Endothelial cell of umbilical vein (primary cell): ENCODE measurements at regions not wholly inside any gene's neighbourhood (a gene's known extent, or its start where the extent isn't known, plus 50 kb on each side); places are given as distances from the start of the nearest gene placed in this dataset.

Source experiments
- BruUV-seq: library from RNA; stranded (reverse); fragments of 400-500 nt; replicated peaks from 2 replicates; lab custom pipeline; 2021; lab: Mats Ljungman, UMichigan
- CTCF ChIA-PET: fragments of 300-600, 350-600 bp; sonication (Branson Sonifier 250); formaldehyde crosslinking; loops from one replicate; lab custom pipeline; 2021; ENCODE audit warnings: antibody characterized with exemption, inconsistent platforms; lab: Charles Lee
- POLR2A ChIA-PET: fragments of 300-600, 350-600 bp; sonication (Branson Sonifier 250); formaldehyde crosslinking; loops from one replicate; lab custom pipeline; 2021; ENCODE audit warnings: antibody characterized with exemption, inconsistent platforms; lab: Charles Lee
- DNase-seq: peaks from one replicate; pipeline ENCODE4 v3.0.0-alpha.2; 2011; ENCODE audit warnings: low read depth, low spot score
- FAIRE-seq: peaks from 2 replicates; lab custom pipeline; 2011; peaks lifted over from hg19 to GRCh38; lab: Jason Lieb, UNC
- H2AFZ ChIP-seq: 2 replicates; pipeline ENCODE4 v1.6.0; 2012; ENCODE audit warnings: low read depth, low read length, control low read depth, inconsistent platforms
- H3K27ac ChIP-seq: 2 replicates; pipeline ENCODE4 v1.5.1; 2011; ENCODE audit warnings: low read depth, mild to moderate bottlenecking, control low read depth, low read length, moderate library complexity; ENCODE audit not compliant: insufficient read depth
- H3K27me3 ChIP-seq, 2 experiments: 2 replicates each; pipeline versions ENCODE4 v1.6.0 to v1.6.1; 2011; ENCODE audit warnings: low read length in 2 of 2, mixed read lengths in 1 of 2; ENCODE audit not compliant: control insufficient read depth in 2 of 2, insufficient read depth in 2 of 2
- H3K36me3 ChIP-seq, 2 experiments: 2 replicates in 1 of 2; 3 replicates in 1 of 2; pipeline ENCODE4 v1.5.1; 2011; ENCODE audit warnings: low read length in 2 of 2, mild to moderate bottlenecking in 1 of 2, moderate library complexity in 1 of 2; ENCODE audit not compliant: control insufficient read depth in 2 of 2, insufficient read depth in 2 of 2; ENCODE audit errors: extremely low read depth in 1 of 2
- H3K4me1 ChIP-seq: 3 replicates; pipeline ENCODE4 v1.5.1; 2011; ENCODE audit warnings: mild to moderate bottlenecking, low read length; ENCODE audit not compliant: control insufficient read depth, insufficient read depth; ENCODE audit errors: extremely low read depth
- H3K4me2 ChIP-seq: 2 replicates; pipeline ENCODE4 v1.6.1; 2011; ENCODE audit warnings: low read length, control low read depth, mixed read lengths; ENCODE audit not compliant: insufficient read depth
- H3K4me3 ChIP-seq, 3 experiments: fragments of 200-600 bp in 1 of 3; sonication (generic), shearing (Covaris generic) in 1 of 3; replicated peaks in 1 of 3; 2 replicates each; pipeline ENCODE4 v1.5.1; 2011 to 2016; ENCODE audit warnings: control low read depth in 3 of 3, low read length in 3 of 3, mild to moderate bottlenecking in 2 of 3, inconsistent platforms in 1 of 3, low read depth in 1 of 3, moderate library complexity in 1 of 3; ENCODE audit not compliant: insufficient read depth in 1 of 3
- H3K79me2 ChIP-seq: 2 replicates; pipeline ENCODE4 v1.6.0; 2012; ENCODE audit warnings: low read length, inconsistent platforms; ENCODE audit not compliant: control insufficient read depth, insufficient read depth
- H3K9ac ChIP-seq: replicated peaks from 2 replicates; pipeline ENCODE3; 2011; ENCODE audit warnings: low read length, control low read depth; ENCODE audit not compliant: insufficient read depth; ENCODE audit errors: extremely low read depth
- H3K9me1 ChIP-seq: replicated peaks from 3 replicates; pipeline ENCODE4 v1.6.0; 2011; ENCODE audit warnings: mild to moderate bottlenecking, low read length; ENCODE audit not compliant: control insufficient read depth, insufficient read depth; ENCODE audit errors: extremely low read depth
- H3K9me3 ChIP-seq: replicated peaks from 2 replicates; pipeline ENCODE4 v1.5.1; 2012; ENCODE audit warnings: low read length, inconsistent platforms; ENCODE audit not compliant: control insufficient read depth, insufficient read depth
- H4K20me1 ChIP-seq: replicated peaks from 2 replicates; pipeline ENCODE3; 2011; ENCODE audit warnings: mild to moderate bottlenecking, low read length; ENCODE audit not compliant: control insufficient read depth, insufficient read depth; ENCODE audit errors: extremely low read depth
- CTCF ChIP-seq, 2 donors: IDR thresholded peaks; 1 replicate in 1 of 2; 2 replicates in 1 of 2; pipeline ENCODE4 v1.5.1; 2011; ENCODE audit warnings: low read length in 2 of 2, mild to moderate bottlenecking in 2 of 2, moderate library complexity in 2 of 2, control low read depth in 1 of 2, inconsistent platforms in 1 of 2, low read depth in 1 of 2; ENCODE audit not compliant: insufficient read depth in 1 of 2; ENCODE audit errors: extremely low read depth in 1 of 2
- EZH2 ChIP-seq: IDR thresholded peaks from 2 replicates; pipeline ENCODE4 v1.6.1; 2012; ENCODE audit warnings: borderline replicate concordance, low read depth, mild to moderate bottlenecking, moderate library complexity, low read length, inconsistent platforms; ENCODE audit not compliant: severe bottlenecking
- FOS ChIP-seq: IDR thresholded peaks from 2 replicates; pipeline ENCODE4 v1.6.1; 2011; ENCODE audit warnings: mild to moderate bottlenecking, low read length, moderate library complexity, borderline replicate concordance; ENCODE audit not compliant: insufficient read depth
- GATA2 ChIP-seq: IDR thresholded peaks from 2 replicates; pipeline ENCODE4 v1.7.0; 2011; ENCODE audit warnings: low read depth, mild to moderate bottlenecking, moderate library complexity, mixed read lengths, low read length; ENCODE audit not compliant: insufficient read length, insufficient read depth
- JUN ChIP-seq: IDR thresholded peaks from 2 replicates; pipeline ENCODE4 v1.6.1; 2011; ENCODE audit warnings: borderline replicate concordance, low read depth; ENCODE audit not compliant: insufficient read length, insufficient read depth
- MAX ChIP-seq: IDR thresholded peaks from 2 replicates; pipeline ENCODE4 v1.6.1; 2011; ENCODE audit not compliant: insufficient read depth, insufficient read length
- POLR2A ChIP-seq: IDR thresholded peaks from 2 replicates; pipeline ENCODE4 v1.6.1; 2012; ENCODE audit warnings: low read depth, mild to moderate bottlenecking, control low read depth, low read length
- POLR2AphosphoS5 ChIP-seq: IDR thresholded peaks from 2 replicates; pipeline ENCODE4 v1.6.1; 2012; ENCODE audit warnings: low read depth, mild to moderate bottlenecking, control low read depth, low read length, moderate library complexity; ENCODE audit not compliant: insufficient read depth
- dilution Hi-C: fragments of 300-500 bp; cut with MboI; formaldehyde crosslinking; loops from one replicate; pipeline ENCODE4 v1.15.0; 2019; ENCODE audit warnings: low sequenced_read_pairs; ENCODE audit not compliant: extremely low pct_ligation_motif_present
- intact Hi-C: fragments of 100-400 bp; cut with micrococcal nuclease; formaldehyde crosslinking; loops from one replicate; pipeline ENCODE4 v1.10.0; 2022

GRCh38 chr22:49703505-49703904 lies 124.2 kb downstream of the BRD1 start:
- H2AFZ ChIP-seq = no peak overlapping the region
- intact Hi-C loops (no loop called here), dilution Hi-C loops (no loop called here)
- H3K9ac ChIP-seq = no peak overlapping the region
- no peaks in the 10 kb centered on the region for H4K20me1 ChIP-seq
- no peak overlapping the region for H3K4me3 ChIP-seq
- no peaks in the 10 kb centered on the region for H3K9me1 ChIP-seq
- H3K79me2 ChIP-seq = no peaks in the 10 kb centered on the region
- ChIA-PET POLR2A (no interaction called here), CTCF (no interaction called here)
- FAIRE-seq (no peak), DNase-seq (no peak)
- H3K9me3 ChIP-seq = no peaks in the 10 kb centered on the region
- no TSS peak for BruUV-seq
- no peaks in the 10 kb centered on the region for H3K4me1 ChIP-seq
- no peak overlapping the region for H3K27ac ChIP-seq
- no peaks in the 10 kb centered on the region for H3K27me3 ChIP-seq
- no peak overlapping the region for H3K4me2 ChIP-seq
- H3K36me3 ChIP-seq = no peaks in the 10 kb centered on the region
- no peak for TF ChIP-seq JUN
- TF ChIP-seq MAX = no peak
- no peak for TF ChIP-seq FOS
- TF ChIP-seq GATA2 = no peak
- TF ChIP-seq EZH2 = no peak
- no peak for TF ChIP-seq CTCF (IDR thresholded peaks at IDR 0.05; ENCODE audit: extremely low read depth in 1 of 2, insufficient read depth in 1 of 2, low read depth in 1 of 2, low read length in 2 of 2)
- TF ChIP-seq POLR2A = no peak
- TF ChIP-seq POLR2AphosphoS5 = no peak
